SK-N-MC (cell line): ENCODE measurements at regions not wholly inside any gene's neighbourhood (a gene's known extent, or its start where the extent isn't known, plus 50 kb on each side); places are given as distances from the start of the nearest gene placed in this dataset.

Experiments
- EZH2 ChIP-seq: fragments of 200-600 bp; sonication (generic); IDR thresholded peaks from one replicate; pipeline ENCODE4 v1.6.1; 2017; ENCODE audit warnings: antibody characterized with exemption
- FOXP2 ChIP-seq: optimal IDR thresholded peaks from 2 replicates; pipeline ENCODE3; 2011; ENCODE audit warnings: mild to moderate bottlenecking, moderate library complexity; ENCODE audit not compliant: insufficient read depth; ENCODE audit errors: extremely low read length, control extremely low read depth
- POLR2AphosphoS5 ChIP-seq: IDR thresholded peaks from 2 replicates; pipeline ENCODE4 v1.6.1; 2012; ENCODE audit warnings: mild to moderate bottlenecking, low read depth, low read length, borderline replicate concordance

- TF ChIP-seq EZH2 (no peak), POLR2AphosphoS5 (no peak), FOXP2 (no peak)
Observed at GRCh38 chr4:1463927-1464540, 57.8 kb upstream of the NKX1-1 start.
